Prostate gland (tissue), 2 donors: ENCODE measurements at regions not wholly inside any gene's neighbourhood (a gene's known extent, or its start where the extent isn't known, plus 50 kb on each side); places are given as distances from the start of the nearest gene placed in this dataset.

ENCODE experiments used
- DNase-seq: peaks from one replicate; pipeline ENCODE4 v3.0.0-alpha.2; 2019; ENCODE audit warnings: low spot score
- H3K27ac ChIP-seq, 2 donors: fragments of 200-600 bp; sonication (generic); 2 replicates each; pipeline ENCODE4 v1.5.1; 2017 to 2019
- H3K27me3 ChIP-seq: fragments of 200-600 bp; sonication (generic); replicated peaks from 2 replicates; pipeline ENCODE4 v1.5.1; 2019; ENCODE audit not compliant: insufficient read depth
- H3K36me3 ChIP-seq, 2 donors: fragments of 200-600 bp; sonication (generic); 1 replicate in 1 of 2; 2 replicates in 1 of 2; pipeline versions ENCODE4 v1.5.1 to v1.8.1; 2017 to 2019
- H3K4me1 ChIP-seq: fragments of 200-600 bp; sonication (generic); replicated peaks from 2 replicates; pipeline ENCODE4 v1.5.1; 2019
- H3K4me3 ChIP-seq, 2 donors: fragments of 200-600 bp; sonication (generic); 2 replicates each; pipeline ENCODE4 v1.5.1; 2017 to 2019
- H3K9me3 ChIP-seq: fragments of 200-600 bp; sonication (generic); 2 replicates; pipeline ENCODE4 v1.5.1; 2017
- POLR2A ChIP-seq: fragments of 450-650 bp; IDR thresholded peaks from one replicate; pipeline ENCODE4 v1.6.1; 2016; ENCODE audit warnings: antibody characterized with exemption, mild to moderate bottlenecking
- POLR2AphosphoS5 ChIP-seq: sonication (generic); formaldehyde crosslinking; IDR thresholded peaks from one replicate; pipeline ENCODE4 v1.6.1; 2017; ENCODE audit warnings: antibody characterized with exemption
- WGBS: methylation state at CpG from one replicate; pipeline ENCODE4 v1.1.5; 2018; 5-methylcytosine and 5-hydroxymethylcytosine counted together
- intact Hi-C: fragments of 100-400 bp; cut with DNase I; formaldehyde crosslinking; loops from one replicate; pipeline ENCODE4 v1.14.2; 2022
- TF ChIP-seq, protein P1 (sequence below), 4 experiments: fragments of 200-600 bp in 2 of 4; fragments of 450-650 bp in 2 of 4; sonication (generic) in 2 of 4; IDR thresholded peaks; 1 replicate in 3 of 4; 2 replicates in 1 of 4; pipeline ENCODE4 v1.5.1; 2016 to 2019; ENCODE audit warnings: antibody characterized with exemption in 4 of 4, mild to moderate bottlenecking in 2 of 4, moderate library complexity in 2 of 4

DNA sequence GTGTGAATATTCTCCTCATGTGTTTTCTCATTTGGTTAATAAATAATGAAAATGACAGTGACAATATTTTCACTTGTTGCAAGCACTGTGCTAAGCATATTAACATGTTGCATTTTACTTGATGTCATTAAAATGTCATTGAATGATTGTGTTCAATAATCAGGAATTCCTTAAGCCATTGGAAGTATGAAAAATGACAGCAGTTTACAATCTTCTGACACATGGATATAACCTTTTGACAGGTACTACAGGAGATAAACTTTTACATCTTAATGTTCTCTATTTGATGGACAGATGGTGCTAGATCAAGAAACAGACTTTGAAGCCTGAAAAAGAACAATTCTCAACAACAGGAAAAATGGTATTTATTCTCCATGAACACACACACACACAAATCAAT lies 1138.3 kb downstream of the ROBO2 start:
- Histone ChIP-seq H3K4me3 (no peak overlapping the region), H3K27ac (no peak overlapping the region), H3K36me3 (no peaks in the 10 kb centered on the region), H3K27me3 (no peaks in the 10 kb centered on the region), H3K4me1 (no peaks in the 10 kb centered on the region), H3K9me3 (no peaks in the 10 kb centered on the region)
- DNase-seq, result no peak
- intact Hi-C loops, result no loop called here
- TF ChIP-seq POLR2AphosphoS5 (no peak), POLR2A (no peak)
- TF ChIP-seq, protein P1, sequence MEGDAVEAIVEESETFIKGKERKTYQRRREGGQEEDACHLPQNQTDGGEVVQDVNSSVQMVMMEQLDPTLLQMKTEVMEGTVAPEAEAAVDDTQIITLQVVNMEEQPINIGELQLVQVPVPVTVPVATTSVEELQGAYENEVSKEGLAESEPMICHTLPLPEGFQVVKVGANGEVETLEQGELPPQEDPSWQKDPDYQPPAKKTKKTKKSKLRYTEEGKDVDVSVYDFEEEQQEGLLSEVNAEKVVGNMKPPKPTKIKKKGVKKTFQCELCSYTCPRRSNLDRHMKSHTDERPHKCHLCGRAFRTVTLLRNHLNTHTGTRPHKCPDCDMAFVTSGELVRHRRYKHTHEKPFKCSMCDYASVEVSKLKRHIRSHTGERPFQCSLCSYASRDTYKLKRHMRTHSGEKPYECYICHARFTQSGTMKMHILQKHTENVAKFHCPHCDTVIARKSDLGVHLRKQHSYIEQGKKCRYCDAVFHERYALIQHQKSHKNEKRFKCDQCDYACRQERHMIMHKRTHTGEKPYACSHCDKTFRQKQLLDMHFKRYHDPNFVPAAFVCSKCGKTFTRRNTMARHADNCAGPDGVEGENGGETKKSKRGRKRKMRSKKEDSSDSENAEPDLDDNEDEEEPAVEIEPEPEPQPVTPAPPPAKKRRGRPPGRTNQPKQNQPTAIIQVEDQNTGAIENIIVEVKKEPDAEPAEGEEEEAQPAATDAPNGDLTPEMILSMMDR (IDR thresholded peaks at IDR 0.05), result no peak

DNA sequence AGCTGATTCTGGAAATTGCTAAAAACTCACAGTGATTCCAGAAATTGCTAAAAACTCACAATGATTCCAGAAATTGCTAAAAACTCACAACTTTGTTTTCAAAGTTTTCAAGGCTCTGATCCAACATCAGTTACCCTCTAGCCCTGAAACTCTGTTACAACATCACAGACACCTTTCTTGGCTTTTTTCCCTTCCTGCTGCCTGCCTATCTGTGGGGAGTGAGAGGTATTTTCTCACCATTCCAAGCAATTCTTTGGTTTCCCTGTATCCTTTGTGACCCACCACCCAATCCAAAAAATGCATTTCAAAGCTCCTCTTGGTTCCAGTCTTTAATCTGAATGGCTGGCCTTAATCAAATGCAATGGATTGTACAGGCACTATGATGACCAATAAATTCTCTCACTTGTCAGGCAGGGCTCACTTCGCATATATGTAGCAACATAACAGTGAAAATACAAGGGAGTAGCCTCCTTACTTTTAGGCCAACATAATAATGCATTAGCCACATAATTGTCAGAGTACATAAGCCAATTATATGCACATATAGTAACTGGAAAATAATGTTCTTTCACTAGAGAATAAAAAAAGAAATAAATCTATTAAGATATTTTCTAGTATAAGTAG lies 1139.0 kb downstream of the ROBO2 start:
- intact Hi-C loops, result no loop called here
- Histone ChIP-seq H3K4me1 (no peaks in the 10 kb centered on the region), H3K27ac (no peak overlapping the region), H3K27me3 (no peaks in the 10 kb centered on the region), H3K36me3 (no peaks in the 10 kb centered on the region), H3K4me3 (no peak overlapping the region), H3K9me3 (no peaks in the 10 kb centered on the region)
- 92% methylated on average over 1 of the region's 1 CpG for WGBS
- no peak for DNase-seq
- TF ChIP-seq POLR2A (no peak), POLR2AphosphoS5 (no peak)
- TF ChIP-seq, protein P1 (IDR thresholded peaks at IDR 0.05), result no peak

DNA sequence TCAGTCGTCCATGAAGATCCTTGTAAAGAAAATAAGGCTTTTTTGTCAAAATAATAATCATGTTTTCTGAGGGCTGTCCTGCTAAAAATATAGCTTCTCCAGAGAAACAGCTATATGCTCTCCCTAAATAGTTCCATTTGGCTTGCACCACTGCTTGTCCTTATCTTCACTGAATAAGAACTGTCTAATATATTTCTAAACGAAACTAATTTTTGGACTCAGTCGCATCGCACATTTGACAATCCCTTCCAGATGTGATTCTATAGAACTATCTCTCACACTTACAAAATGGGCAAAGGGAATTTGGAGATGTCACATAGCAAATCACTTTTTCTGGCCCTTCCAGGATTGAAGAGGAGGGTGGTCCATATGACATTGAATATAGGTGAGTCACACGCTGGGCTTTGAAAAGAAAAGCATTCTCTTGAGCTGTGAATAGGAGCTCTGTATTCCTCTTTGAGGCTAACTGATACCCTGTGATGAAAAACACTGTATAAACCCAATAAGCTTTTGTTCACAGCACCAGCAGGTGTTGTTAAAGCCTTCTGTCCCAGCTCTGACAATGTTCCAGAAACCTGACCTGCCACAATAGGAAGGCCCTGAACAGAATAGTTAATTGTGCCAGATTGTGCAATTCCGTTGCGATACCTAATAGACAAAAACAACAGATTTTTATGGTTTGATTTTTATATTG lies 1144.2 kb downstream of the ROBO2 start:
- TF ChIP-seq POLR2A, result no peak
- TF ChIP-seq POLR2AphosphoS5, result no peak
- TF ChIP-seq, protein P1 (IDR thresholded peaks at IDR 0.05), result no peak
- intact Hi-C loops, result no loop called here
- no peak overlapping the region for H3K4me3 ChIP-seq
- no peaks in the 10 kb centered on the region for H3K36me3 ChIP-seq
- no peaks in the 10 kb centered on the region for H3K9me3 ChIP-seq
- WGBS, result 60% methylated on average over 7 of the region's 7 CpGs
- H3K4me1 ChIP-seq, result no peaks in the 10 kb centered on the region
- no peak overlapping the region for H3K27ac ChIP-seq
- no peaks in the 10 kb centered on the region for H3K27me3 ChIP-seq
- DNase-seq, result no peak

DNA sequence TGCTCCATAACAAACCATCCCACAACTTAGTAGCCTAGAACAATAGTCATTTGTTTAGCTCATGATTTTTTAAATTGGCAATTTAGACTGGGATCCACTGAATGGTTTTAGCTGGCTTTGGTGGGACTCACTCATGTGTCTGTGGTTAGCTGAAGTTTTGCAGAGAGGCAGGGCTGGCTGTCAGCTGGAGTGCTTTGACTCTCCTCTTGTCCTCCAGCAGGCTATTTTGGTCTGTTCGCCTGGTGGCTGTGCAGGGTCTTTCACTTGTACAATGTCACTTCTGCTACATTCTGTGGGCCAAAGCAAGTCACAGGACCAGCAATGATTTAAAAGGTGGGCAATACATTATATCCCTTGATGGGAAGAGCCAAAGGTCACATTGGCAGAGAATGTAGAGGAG lies 1146.5 kb downstream of the ROBO2 start:
- Histone ChIP-seq H3K27ac (no peak overlapping the region), H3K36me3 (no peaks in the 10 kb centered on the region), H3K27me3 (no peaks in the 10 kb centered on the region), H3K4me3 (no peak overlapping the region), H3K9me3 (no peaks in the 10 kb centered on the region), H3K4me1 (no peaks in the 10 kb centered on the region)
- no peak for DNase-seq
- intact Hi-C loops, result no loop called here
- 94% methylated on average over 1 of the region's 1 CpG for WGBS
- TF ChIP-seq POLR2A, result no peak
- TF ChIP-seq POLR2AphosphoS5, result no peak
- TF ChIP-seq, protein P1 (IDR thresholded peaks at IDR 0.05), result no peak

DNA sequence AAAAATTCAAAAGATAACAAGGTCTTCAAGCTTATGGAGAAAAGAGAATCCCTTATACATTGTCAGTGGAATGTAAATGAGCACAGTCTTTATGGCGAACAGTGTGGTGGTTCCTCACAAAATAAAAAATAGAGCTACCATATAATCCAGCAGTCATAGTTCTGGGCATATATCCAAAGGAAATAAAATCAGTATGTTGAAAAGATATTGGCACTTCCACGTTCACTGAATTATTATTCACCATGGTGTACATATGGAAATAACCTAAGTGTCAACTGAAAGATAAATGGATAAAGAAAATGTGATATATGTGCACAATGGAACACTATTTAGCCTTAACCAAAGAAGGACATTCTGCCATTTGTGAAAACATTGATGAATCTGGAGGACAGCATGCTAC lies 1161.2 kb downstream of the ROBO2 start:
- intact Hi-C loops, result no loop called here
- WGBS, result 70% methylated on average over 2 of the region's 2 CpGs
- Histone ChIP-seq H3K4me3 (no peak overlapping the region), H3K9me3 (no peaks in the 10 kb centered on the region), H3K4me1 (no peaks in the 10 kb centered on the region), H3K36me3 (no peaks in the 10 kb centered on the region), H3K27me3 (no peaks in the 10 kb centered on the region), H3K27ac (no peak overlapping the region)
- TF ChIP-seq, protein P1 (IDR thresholded peaks at IDR 0.05), result no peak
- TF ChIP-seq POLR2A, result no peak
- TF ChIP-seq POLR2AphosphoS5, result no peak
- DNase-seq, result no peak
